WTC11 (cell line): ENCODE measurements at regions not wholly inside any gene's neighbourhood (a gene's known extent, or its start where the extent isn't known, plus 50 kb on each side); places are given as distances from the start of the nearest gene placed in this dataset.

Source experiments
- ATAC-seq: fragments of 200-7000 bp; cut with Tn5 transposase; 2 replicates; pipeline ENCODE4 v1.10.0; 2021; ENCODE audit warnings: mild to moderate bottlenecking, moderate library complexity
- CTCF ChIA-PET: fragments of 300-600 bp; sonication (Branson Sonifier 250); formaldehyde crosslinking; loops from one replicate; lab custom pipeline; 2021; ENCODE audit warnings: antibody characterized with exemption; lab: Charles Lee
- POLR2A ChIA-PET: fragments of 350-600 bp; sonication (Branson Sonifier 250); formaldehyde crosslinking; loops from one replicate; lab custom pipeline; 2021; ENCODE audit warnings: antibody characterized with exemption; lab: Charles Lee
- DNase-seq: peaks from one replicate; pipeline ENCODE4 v3.0.0; 2021; ENCODE audit warnings: low spot score
- H3K27ac Mint-ChIP-seq: 2 replicates; pipeline ENCODE4 v1.8.0; 2021; ENCODE audit warnings: mixed read lengths
- H3K27me3 Mint-ChIP-seq: 2 replicates; pipeline ENCODE4 v1.8.0; 2021; ENCODE audit warnings: low read depth, mild to moderate bottlenecking, moderate library complexity, mixed read lengths
- H3K36me3 Mint-ChIP-seq: 2 replicates; pipeline ENCODE4 v1.8.0; 2021; ENCODE audit warnings: mixed read lengths
- H3K4me1 Mint-ChIP-seq: 2 replicates; pipeline ENCODE4 v1.8.0; 2022; ENCODE audit warnings: mixed read lengths
- H3K4me3 Mint-ChIP-seq: 2 replicates; pipeline ENCODE4 v1.8.0; 2021; ENCODE audit warnings: mild to moderate bottlenecking, moderate library complexity, mixed read lengths
- H3K9me3 Mint-ChIP-seq: 2 replicates; pipeline ENCODE4 v1.8.0; 2021; ENCODE audit warnings: mixed read lengths
- ATF6 ChIP-seq: sonication (generic); formaldehyde crosslinking; IDR thresholded peaks from 2 replicates; pipeline ENCODE4 v1.8.1; 2023; ENCODE audit warnings: mild to moderate bottlenecking, missing genetic modification reagents
- CREM ChIP-seq: sonication (generic); formaldehyde crosslinking; IDR thresholded peaks from 2 replicates; pipeline ENCODE4 v1.8.1; 2022; ENCODE audit warnings: mild to moderate bottlenecking, missing genetic modification reagents, moderate library complexity
- FOXP4 ChIP-seq: sonication (generic); formaldehyde crosslinking; IDR thresholded peaks from 2 replicates; pipeline ENCODE4 v1.8.0; 2022; ENCODE audit warnings: mild to moderate bottlenecking, missing genetic modification reagents
- GABPB1 ChIP-seq: sonication (generic); formaldehyde crosslinking; IDR thresholded peaks from 2 replicates; pipeline ENCODE4 v1.8.1; 2023; ENCODE audit warnings: mild to moderate bottlenecking, missing genetic modification reagents
- GRHL2 ChIP-seq: fragments of 250-450 bp; sonication (Bioruptor Pico); IDR thresholded peaks from 2 replicates; pipeline ENCODE4 v1.8.0; 2022; ENCODE audit warnings: mild to moderate bottlenecking, moderate library complexity; ENCODE audit not compliant: insufficient replicate concordance, severe bottlenecking
- JUN ChIP-seq: sonication (generic); formaldehyde crosslinking; IDR thresholded peaks from 2 replicates; pipeline ENCODE4 v1.8.0; 2023; ENCODE audit warnings: mild to moderate bottlenecking, missing genetic modification reagents
- PRRX2 ChIP-seq: fragments of 250-450 bp; sonication (Bioruptor Pico); IDR thresholded peaks from 2 replicates; pipeline ENCODE4 v1.8.0; 2021; ENCODE audit warnings: mild to moderate bottlenecking
- SMAD3 ChIP-seq: sonication (generic); formaldehyde crosslinking; IDR thresholded peaks from 2 replicates; pipeline ENCODE4 v1.8.0; 2022; ENCODE audit warnings: missing genetic modification reagents, mild to moderate bottlenecking, borderline replicate concordance
- TCF7 ChIP-seq: sonication (generic); formaldehyde crosslinking; IDR thresholded peaks from 2 replicates; pipeline ENCODE4 v1.8.0; 2022; ENCODE audit warnings: mild to moderate bottlenecking, low read depth, missing genetic modification reagents, moderate library complexity
- TP53 ChIP-seq: sonication (generic); formaldehyde crosslinking; IDR thresholded peaks from 2 replicates; pipeline ENCODE4 v1.8.1; 2023; ENCODE audit warnings: mild to moderate bottlenecking, missing genetic modification reagents
- USF2 ChIP-seq: sonication (generic); formaldehyde crosslinking; IDR thresholded peaks from 2 replicates; pipeline ENCODE4 v1.8.1; 2023; ENCODE audit warnings: mild to moderate bottlenecking, missing genetic modification reagents, moderate library complexity
- ZMAT4 ChIP-seq: fragments of 250-450 bp; sonication (Bioruptor Pico); IDR thresholded peaks from 2 replicates; pipeline ENCODE4 v1.9.0; 2021; ENCODE audit warnings: mild to moderate bottlenecking
- ZNF263 ChIP-seq: sonication (generic); formaldehyde crosslinking; IDR thresholded peaks from 2 replicates; pipeline ENCODE4 v1.8.1; 2022; ENCODE audit warnings: low read depth, mild to moderate bottlenecking, moderate library complexity, missing genetic modification reagents
- TF ChIP-seq, protein P1 (sequence below): fragments of 250-450 bp; sonication (Bioruptor Pico); conservative IDR thresholded peaks from 2 replicates; pipeline ENCODE4 v1.9.0; 2021; ENCODE audit warnings: mild to moderate bottlenecking
- TF ChIP-seq, protein P2 (sequence below): sonication (generic); formaldehyde crosslinking; IDR thresholded peaks from 2 replicates; pipeline ENCODE4 v1.8.1; 2022; ENCODE audit warnings: low read depth, mild to moderate bottlenecking, moderate library complexity, missing genetic modification reagents, borderline replicate concordance
- TF ChIP-seq, protein P3 (sequence below): sonication (generic); formaldehyde crosslinking; IDR thresholded peaks from 2 replicates; pipeline ENCODE4 v1.8.1; 2023; ENCODE audit warnings: mild to moderate bottlenecking, missing genetic modification reagents, borderline replicate concordance
- TF ChIP-seq, protein P4 (sequence below): sonication (generic); formaldehyde crosslinking; IDR thresholded peaks from 2 replicates; pipeline ENCODE4 v1.8.1; 2022; ENCODE audit warnings: low read depth, missing genetic modification reagents, borderline replicate concordance
- TF ChIP-seq, protein P5 (sequence below): fragments of 250-450 bp; sonication (Bioruptor Pico); IDR thresholded peaks from 2 replicates; pipeline ENCODE4 v1.9.0; 2021; ENCODE audit warnings: moderate library complexity, mild to moderate bottlenecking, inconsistent platforms, borderline replicate concordance

GRCh38 chr1:149844101-149844500 lies 55.3 kb upstream of the BOLA1 start (continued):
- TF ChIP-seq, protein P1, sequence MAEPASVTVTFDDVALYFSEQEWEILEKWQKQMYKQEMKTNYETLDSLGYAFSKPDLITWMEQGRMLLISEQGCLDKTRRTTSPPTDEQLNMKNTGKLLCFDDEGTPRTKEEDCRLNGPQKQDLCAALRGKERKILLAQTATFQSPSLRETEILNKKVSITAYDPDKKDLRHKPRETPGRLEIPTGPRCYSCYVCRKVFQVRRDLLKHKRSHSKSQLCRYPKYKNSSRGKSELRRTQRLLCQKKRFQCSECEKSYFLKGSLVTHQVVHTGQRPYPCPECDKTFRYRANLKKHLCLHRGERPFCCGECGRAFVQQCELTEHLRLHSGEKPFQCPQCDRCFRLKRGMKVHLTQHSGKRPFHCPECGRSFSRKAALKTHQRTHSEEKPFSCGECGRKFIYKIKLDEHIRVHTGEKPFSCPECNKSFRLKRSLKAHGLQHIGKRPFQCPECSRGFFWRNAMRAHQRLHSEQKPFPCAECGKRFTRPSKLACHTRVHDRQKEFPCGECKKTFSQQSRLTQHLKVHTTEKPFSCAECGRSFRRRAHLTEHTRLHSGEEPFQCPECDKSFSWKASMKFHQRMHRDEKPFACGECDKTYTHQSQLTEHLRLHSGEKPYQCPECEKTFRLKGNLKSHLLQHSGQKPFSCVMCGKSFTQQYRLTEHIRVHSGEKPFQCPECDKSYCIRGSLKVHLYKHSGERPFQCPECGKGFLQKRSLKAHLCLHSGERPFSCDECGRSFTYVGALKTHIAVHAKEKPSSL: no peak

GRCh38 chr1:149844650-149845255 lies 54.6 kb upstream of the BOLA1 start:
- Mint-ChIP-seq H3K9me3 (no peaks in the 10 kb centered on the region), H3K27me3 (no peaks in the 10 kb centered on the region), H3K4me3 (peak overlapping the region; percentile 91), H3K27ac (peak overlapping the region; percentile 96), H3K36me3 (peaks cover 7% of the 10 kb centered on the region), H3K4me1 (peaks cover 50% of the 10 kb centered on the region)
- no peak for DNase-seq
- CTCF ChIA-PET: no interaction called here
- TF ChIP-seq GRHL2 (no peak), USF2 (CRISPR knock-in tag) (no peak), CREM (CRISPR knock-in tag) (no peak), TP53 (CRISPR knock-in tag) (no peak), FOXP4 (no peak), ATF6 (no peak), SMAD3 (no peak), TCF7 (CRISPR knock-in tag) (no peak), PRRX2 (CRISPR knock-in tag) (no peak), JUN (no peak), GABPB1 (CRISPR knock-in tag) (no peak), ZNF263 (CRISPR knock-in tag) (no peak), ZMAT4 (CRISPR knock-in tag) (no peak)
- TF ChIP-seq, protein P2, sequence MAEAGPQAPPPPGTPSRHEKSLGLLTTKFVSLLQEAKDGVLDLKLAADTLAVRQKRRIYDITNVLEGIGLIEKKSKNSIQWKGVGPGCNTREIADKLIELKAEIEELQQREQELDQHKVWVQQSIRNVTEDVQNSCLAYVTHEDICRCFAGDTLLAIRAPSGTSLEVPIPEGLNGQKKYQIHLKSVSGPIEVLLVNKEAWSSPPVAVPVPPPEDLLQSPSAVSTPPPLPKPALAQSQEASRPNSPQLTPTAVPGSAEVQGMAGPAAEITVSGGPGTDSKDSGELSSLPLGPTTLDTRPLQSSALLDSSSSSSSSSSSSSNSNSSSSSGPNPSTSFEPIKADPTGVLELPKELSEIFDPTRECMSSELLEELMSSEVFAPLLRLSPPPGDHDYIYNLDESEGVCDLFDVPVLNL (CRISPR knock-in tag): no peak
- TF ChIP-seq, protein P3, sequence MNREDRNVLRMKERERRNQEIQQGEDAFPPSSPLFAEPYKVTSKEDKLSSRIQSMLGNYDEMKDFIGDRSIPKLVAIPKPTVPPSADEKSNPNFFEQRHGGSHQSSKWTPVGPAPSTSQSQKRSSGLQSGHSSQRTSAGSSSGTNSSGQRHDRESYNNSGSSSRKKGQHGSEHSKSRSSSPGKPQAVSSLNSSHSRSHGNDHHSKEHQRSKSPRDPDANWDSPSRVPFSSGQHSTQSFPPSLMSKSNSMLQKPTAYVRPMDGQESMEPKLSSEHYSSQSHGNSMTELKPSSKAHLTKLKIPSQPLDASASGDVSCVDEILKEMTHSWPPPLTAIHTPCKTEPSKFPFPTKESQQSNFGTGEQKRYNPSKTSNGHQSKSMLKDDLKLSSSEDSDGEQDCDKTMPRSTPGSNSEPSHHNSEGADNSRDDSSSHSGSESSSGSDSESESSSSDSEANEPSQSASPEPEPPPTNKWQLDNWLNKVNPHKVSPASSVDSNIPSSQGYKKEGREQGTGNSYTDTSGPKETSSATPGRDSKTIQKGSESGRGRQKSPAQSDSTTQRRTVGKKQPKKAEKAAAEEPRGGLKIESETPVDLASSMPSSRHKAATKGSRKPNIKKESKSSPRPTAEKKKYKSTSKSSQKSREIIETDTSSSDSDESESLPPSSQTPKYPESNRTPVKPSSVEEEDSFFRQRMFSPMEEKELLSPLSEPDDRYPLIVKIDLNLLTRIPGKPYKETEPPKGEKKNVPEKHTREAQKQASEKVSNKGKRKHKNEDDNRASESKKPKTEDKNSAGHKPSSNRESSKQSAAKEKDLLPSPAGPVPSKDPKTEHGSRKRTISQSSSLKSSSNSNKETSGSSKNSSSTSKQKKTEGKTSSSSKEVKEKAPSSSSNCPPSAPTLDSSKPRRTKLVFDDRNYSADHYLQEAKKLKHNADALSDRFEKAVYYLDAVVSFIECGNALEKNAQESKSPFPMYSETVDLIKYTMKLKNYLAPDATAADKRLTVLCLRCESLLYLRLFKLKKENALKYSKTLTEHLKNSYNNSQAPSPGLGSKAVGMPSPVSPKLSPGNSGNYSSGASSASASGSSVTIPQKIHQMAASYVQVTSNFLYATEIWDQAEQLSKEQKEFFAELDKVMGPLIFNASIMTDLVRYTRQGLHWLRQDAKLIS: no peak
- TF ChIP-seq, protein P4, sequence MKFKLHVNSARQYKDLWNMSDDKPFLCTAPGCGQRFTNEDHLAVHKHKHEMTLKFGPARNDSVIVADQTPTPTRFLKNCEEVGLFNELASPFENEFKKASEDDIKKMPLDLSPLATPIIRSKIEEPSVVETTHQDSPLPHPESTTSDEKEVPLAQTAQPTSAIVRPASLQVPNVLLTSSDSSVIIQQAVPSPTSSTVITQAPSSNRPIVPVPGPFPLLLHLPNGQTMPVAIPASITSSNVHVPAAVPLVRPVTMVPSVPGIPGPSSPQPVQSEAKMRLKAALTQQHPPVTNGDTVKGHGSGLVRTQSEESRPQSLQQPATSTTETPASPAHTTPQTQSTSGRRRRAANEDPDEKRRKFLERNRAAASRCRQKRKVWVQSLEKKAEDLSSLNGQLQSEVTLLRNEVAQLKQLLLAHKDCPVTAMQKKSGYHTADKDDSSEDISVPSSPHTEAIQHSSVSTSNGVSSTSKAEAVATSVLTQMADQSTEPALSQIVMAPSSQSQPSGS (CRISPR knock-in tag): no peak
- TF ChIP-seq, protein P5, sequence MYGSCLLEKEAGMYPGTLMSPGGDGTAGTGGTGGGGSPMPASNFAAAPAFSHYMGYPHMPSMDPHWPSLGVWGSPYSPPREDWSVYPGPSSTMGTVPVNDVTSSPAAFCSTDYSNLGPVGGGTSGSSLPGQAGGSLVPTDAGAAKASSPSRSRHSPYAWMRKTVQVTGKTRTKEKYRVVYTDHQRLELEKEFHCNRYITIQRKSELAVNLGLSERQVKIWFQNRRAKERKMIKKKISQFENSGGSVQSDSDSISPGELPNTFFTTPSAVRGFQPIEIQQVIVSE: no peak
- POLR2A ChIA-PET: interaction anchor here (1.0 to 3.3 kb wide), 2 partner anchors 41 to 71 kb away, joined by 3 to 51 read pairs; a partner anchor contains a TSS
- ATAC-seq: no peak
